Stimulated activated CD4-positive, alpha-beta T cell treated with anti-CD3 and anti-CD28 coated beads, Interleukin-15, amount 100 ng/mL, for 48 hours (primary cell): ENCODE measurements at regions not wholly inside any gene's neighbourhood (a gene's known extent, or its start where the extent isn't known, plus 50 kb on each side); places are given as distances from the start of the nearest gene placed in this dataset.
"Not testable (repeated sequence)": the region's sequence is repeated elsewhere in the genome, so short reads cannot be mapped to it uniquely, and the experiment has no call there.

ENCODE experiments used
- DNase-seq, 2 donors: peaks; one replicate each; pipeline ENCODE4 v3.0.0-alpha.2; 2020; ENCODE audit warnings: low read depth in 2 of 2

DNA sequence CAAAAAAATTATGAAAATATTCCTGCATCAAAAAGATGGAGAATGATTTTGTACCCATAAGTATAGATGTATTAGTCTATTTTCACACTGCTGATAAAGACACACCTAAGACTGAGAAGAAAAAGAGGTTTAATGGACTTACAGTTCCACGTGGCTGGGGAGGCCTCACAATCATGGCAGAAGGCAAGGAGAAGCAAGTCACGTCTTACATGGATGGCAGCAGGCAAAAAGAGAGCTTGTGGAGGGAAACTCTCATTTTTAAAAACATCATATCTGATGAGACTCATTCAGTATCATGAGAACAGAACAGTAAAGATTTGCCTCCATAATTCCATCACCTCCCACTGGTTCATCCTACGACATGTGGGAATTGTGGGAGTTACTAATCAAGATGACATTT lies 979.8 kb downstream of the TDRD15 start:
- not testable (repeated sequence) for DNase-seq

DNA sequence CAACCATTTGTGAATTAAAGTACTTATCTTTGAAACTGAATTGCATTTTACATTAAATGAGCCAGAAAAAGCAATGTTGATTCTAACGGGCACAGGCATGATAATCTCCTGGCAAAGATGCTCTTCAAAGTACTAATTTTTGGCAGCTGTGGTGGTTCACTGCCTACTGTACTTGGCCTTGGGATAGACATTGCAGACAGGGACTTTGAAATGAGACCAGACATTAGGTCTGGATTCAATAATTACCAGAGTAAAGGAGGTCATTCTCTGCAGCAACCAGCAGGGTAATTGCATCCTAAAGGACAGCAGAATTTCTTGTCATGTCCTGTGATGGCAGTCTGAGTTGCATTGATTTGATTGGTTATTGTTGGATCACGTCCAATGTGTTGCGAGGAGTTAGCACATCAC lies 986.5 kb downstream of the TDRD15 start:
- no peak for DNase-seq

DNA sequence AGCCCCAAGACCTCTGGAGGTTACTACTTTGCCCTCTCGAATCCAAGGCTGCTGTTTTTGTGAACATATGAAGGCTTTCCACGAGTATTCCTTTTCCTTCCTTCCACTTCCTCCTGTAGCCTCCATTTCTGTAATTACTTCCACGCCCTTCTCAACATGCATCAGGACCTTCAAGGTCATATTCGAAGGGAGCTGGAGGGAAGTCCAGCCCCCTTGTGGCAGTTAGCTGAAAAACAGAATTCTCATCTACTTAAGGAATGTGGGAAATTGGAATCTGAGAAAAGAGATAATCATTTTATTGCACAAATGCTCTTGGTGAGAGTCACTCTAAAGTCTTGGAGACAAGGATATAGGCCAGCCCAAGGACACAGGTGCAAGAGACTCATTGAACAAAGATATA lies 1000.2 kb downstream of the TDRD15 start:
- DNase-seq, result no peak

DNA sequence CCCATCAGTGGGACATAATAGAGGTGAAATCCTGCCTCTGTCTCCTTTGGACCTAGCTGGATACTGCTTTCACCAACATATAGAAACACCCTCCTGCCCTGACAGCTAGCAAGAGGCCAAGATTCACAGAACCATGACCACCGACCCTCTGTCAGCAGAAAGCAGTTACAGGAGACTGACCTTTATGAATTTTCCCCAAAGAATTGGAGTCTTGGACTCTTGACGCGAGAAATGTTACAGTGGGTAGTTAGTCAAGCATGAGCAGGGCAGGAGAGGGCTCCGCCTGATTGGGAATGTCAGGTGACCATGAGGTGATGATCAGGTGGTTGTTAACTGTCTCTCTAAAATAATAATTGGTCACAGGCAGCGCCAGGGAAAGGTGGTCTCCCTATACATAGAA lies 1002.3 kb downstream of the TDRD15 start:
- DNase-seq, result no peak

DNA sequence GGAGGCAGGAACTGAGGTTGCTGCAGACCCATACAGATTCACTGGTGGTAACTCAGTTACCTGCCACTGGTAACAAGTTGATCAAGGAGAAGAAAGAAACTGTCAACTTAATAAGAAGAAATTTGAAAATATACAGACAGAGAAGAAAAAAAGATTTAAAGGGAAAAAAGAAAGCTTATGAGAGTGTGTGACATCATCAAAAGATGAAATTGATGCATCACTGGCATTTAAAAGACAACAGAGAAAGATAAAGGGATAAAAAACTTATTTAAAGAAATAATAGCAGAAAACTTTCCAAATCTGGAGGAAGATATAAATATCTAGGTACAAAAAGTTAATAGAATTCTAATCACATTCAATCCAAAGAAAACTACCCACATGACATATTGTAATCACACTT lies 1003.2 kb downstream of the TDRD15 start:
- no peak for DNase-seq

DNA sequence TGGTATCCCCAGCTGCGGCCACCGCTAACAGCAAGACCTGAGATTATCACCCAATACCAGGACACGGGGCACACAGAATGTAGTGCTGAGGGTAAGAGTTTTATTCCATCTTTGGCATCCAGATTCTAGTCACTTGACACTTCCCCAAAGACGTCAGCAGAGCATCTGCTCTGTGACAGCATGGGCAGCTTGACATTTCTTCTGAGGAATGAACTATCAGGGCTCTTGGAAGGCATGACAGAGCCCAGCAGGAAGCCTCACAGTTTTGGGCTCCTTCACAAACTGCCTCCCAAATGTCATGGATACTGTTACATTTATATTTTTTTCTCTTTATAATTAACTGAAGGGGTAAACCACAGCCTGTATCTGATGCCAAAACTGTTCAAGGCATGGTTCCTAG lies 1010.7 kb downstream of the TDRD15 start:
- no peak for DNase-seq

DNA sequence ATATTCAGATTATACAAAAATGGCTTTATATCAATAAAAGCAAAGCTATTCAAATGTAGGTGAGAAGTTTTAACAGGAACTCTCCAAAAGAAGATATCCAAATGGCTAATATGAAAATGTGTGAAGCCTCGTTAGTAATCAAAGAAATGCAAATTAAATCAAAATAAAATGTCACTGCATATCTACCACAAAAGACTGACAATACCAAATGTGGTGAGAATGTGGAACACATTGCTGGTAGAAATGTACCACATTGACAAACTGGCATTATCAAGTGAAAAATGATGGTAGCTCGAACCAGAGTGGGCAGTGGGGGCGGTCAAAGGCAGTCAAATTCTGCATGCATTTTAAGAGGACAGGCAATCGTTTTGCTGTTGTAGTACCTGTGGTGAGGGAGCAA lies 1012.7 kb downstream of the TDRD15 start:
- DNase-seq, result no peak

DNA sequence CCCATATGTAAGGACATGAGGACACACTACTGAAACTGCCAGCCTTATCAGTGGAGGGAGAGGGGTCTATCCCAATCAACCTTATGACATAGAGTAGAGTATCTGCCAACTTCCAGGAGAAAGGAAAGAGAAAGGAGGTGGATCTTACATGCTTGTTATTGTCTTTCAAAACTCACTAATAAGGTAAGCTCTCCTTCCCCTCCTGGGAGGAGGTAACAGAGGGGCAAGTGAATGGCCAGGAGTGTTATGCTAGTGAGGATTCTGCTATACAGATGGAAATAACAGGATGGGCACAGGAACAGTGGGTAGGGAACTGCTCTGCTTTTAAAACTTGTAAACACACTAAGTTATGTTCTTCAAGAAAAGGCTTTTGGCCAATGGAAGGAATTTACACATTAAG lies 1020.1 kb downstream of the TDRD15 start:
- DNase-seq, result no peak

DNA sequence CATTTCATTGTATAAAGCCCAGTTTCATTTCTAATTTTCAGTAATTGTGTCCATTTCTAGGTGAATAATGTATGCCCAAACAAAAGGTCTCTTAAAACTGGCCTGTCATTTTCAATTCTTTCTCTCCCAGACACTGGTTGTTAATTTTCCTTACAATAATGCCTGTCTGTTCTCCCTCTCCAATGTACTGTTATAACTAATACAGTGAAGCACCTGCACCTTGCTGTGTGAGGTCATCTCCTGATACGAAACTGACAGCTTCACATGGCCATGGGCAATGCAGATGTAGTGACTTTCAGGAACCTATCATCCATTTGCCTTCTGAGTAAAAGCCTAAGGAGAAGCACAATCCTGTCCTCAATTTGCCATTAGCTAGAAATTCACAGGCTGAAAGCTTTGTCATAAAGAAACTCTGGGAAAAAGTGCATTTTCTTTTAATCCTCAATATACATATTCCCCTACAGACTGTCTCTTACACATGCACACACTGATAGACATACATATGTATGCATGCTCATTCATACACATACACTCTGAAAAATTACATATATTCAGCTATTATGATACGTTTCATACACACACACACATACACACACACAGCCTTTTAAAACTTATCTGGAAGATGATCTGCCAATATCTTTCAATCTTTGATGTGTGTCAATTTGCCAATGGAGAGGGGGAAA lies 1030.3 kb downstream of the TDRD15 start:
- DNase-seq, result no peak

DNA sequence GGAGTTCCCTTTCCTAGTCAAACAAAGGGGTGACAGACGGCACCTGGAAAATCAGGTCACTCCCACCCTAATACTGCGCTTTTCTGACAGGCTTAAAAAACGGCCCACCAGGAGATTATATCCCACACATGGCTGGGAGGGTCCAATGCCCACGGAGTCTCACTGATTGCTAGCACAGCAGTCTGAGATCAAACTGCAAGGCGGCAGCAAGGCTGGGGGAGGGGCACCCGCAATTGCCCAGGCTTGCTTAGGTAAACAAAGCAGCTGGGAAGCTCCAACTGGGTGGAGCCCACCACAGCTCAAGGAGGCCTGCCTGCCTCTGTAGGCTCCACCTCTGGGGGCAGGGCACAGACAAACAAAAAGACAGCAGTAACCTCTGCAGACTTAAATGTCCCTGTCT lies 1032.9 kb downstream of the TDRD15 start:
- not testable (repeated sequence) for DNase-seq

DNA sequence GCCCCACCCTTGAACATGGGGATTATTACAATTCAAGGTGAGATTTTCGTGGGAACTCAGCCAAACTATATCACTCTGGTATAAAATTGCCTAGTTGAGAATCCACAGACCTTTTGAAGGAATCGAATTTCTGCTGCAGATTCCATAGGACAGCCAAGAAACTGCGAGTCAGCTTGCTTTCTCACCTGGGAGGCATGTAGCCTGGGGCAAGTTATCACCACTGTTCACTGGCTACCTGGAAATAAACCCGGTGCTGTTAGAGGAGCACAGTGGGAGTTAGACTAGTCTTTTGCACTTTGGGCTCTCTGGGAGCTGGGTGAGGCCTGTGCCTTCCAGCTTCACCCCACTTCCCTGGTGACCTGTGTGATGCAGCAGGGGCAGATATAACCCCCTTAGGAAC lies 1043.5 kb downstream of the TDRD15 start:
- no peak for DNase-seq

DNA sequence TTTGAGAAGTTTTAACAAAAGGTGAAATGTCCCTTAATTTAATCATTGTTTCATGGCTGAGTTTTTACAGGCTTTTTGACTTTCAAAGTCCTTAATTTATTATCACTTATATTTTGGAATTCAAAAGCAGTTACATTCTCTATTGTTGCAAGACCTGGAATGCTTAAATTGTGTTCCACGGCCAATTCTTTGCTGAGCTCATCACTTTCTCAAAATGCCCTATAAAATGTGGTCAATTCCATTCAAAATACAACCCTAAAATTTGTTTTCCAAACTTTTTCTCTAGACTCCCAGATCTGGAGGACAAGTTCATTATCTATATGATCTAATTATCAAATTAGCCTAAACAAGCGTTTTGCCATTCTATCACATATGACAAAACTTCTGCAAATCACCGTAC lies 1051.2 kb downstream of the TDRD15 start:
- no peak for DNase-seq

DNA sequence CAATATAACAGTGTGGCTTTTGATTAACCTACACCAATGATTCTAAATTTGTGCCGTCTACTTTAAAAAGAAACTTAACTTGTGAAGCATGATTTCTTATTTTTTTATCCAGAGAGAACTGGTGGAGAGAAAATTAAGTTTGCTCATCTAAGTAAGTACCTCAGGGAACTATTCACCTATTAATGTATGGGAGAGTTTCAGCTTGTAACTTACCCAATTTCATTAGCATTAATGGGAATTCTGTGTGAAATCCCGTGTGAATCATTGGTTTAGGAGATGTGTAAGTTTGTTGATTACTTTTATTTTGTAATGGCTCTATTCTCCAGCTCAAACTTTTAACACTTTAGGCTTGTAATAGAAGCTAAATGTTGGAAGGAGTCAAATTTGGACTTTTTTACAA lies 1061.5 kb downstream of the TDRD15 start:
- DNase-seq, result no peak

DNA sequence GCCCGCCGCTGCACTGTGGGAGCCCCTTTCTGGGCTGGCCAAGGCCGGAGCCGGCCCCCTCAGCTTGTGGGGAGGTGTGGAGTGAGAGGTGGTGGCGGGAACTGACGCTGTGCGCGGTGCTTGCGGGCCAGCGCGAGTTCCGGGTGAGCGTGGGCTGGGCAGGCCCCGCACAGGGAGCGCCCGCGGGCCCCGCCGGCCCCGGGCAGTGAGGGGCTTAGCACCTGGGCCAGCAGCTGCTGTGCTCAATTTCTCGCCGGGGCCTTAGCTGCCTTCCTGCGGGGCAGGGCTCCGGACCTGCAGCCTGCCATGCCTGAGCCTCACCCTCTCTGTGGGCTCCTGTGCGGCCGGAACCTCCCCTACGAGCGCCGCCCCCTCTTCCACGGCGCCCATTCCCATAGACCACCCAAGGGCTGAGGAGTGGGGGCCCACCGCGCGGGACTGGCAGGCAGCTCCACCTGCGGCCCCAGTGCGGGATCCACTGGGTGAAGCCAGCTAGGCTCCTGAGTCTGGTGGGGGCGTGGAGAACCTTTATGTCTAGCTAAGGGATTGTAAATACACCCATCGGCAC lies 1062.6 kb downstream of the TDRD15 start:
- not testable (repeated sequence) for DNase-seq

DNA sequence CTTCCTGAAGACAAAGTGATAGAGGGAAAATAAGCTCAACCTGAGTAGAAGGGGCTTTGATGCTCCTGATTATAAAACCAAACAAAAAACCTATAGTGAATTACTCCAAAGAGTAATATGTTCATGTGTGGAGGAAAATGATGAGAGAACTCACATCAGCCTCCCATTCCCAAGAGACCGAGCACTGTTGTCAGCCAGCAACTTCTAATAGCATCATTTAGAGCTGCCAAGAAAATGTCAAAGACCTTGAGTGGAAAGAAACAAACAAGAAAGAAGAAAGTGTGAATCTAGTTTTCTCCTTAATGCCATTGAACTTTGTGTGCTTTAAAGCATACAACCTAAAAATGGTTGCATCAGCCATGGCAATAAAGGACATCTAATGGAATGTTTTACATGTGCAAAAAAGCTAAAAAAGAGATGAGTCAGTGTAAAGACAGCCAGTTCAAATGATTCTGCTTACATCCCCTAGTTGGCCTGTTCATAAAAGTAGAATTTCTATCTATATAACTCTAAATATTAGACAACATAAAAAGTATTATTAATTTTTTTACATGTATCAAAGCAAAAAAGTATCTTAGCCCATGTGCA lies 1066.2 kb downstream of the TDRD15 start:
- no peak for DNase-seq

DNA sequence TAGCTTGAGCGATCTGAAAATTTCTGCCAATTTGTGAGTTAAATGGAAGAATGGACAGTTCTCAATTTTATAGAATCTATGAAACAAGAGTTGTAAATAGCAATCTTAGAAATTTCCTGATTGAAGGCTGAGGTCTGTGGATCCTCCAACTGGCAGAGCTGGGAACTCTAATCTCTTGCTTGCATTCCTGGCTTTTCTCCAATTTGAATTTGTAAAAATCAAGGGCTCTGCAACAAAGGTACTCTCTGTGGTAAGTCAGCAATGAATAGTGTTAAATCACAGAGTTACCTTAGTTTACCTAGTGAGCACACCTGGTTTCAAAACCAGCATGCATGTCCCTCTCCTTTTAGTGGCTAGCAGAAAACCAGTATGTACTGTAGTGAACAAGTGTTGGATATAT lies 1070.5 kb downstream of the TDRD15 start:
- no peak for DNase-seq

DNA sequence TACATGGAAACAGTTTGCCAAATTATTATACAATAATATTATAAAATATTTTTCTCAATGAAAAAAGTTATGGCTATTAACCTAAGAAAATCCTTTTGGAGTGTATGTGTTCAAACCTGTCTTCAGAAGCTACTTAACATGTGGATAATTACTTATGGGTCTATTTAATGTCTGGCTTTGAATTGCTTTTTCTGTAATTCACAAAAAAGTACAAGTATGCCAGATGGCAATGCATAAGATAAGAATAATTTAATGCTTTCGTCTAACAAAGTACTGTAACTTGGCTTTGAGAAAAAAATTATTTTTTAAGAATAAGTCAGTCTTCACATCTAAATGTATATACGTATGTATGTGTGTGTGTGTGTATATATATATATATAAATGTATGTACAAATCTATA lies 1073.0 kb downstream of the TDRD15 start:
- no peak for DNase-seq

DNA sequence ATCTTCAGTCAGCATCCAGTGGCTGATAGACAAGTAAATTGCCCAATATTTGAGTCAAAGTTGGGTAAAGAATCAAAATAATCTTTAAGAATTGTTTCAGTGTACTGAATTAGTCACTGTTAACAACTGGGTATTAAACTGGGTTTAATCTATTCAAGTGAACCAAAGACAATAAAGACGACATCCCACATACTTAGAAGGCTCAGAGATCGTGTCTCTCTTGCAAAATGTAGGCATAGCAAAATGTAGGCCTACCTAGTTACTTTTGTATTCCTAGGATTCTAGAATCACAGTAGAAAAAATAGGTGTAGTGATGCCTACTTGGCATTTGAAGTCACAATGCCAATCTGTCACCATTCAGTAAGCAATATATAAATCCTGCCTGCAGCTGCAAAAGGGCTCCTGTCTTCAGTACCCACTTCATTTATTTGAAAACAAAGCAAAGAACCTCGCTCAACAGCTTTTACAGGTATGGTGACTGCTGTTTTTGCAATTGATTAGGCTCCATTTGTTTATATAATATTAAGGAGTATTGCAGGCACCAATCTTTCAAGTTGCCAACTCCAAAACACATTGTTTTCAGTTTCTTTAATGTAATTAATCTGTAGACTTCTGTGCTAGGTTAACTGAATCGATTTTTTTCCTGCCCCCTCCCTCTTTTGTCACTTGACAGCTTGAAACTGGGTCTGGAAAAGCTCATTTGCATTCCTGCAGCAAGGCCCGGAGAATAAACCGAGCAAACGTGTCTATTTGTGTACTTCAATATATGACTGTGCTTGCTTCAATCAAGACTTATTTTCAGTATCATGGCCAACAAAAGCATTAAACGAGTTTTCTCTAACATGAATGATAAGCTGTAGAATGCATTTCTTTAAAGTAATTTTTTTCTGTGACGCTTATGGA lies 1074.9 kb downstream of the TDRD15 start:
- DNase-seq, result no peak

DNA sequence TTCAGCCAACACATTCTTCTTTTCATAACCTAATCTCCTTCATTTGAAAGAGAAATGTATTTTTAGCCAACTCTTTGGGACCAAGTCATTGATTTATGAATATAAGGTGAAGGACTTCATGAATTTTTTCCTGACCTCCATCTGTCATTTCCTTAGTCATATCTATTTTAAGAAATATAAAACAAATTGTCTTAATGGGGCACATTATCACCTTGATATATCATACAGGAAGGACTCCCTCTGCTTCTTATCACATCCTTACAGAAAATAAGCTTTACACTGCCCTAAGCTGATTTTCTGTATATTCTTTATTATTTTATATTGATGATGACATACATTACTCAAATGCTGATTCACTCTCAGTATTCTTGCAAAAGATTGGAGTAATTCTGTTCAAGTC lies 1076.2 kb downstream of the TDRD15 start:
- DNase-seq, result no peak

DNA sequence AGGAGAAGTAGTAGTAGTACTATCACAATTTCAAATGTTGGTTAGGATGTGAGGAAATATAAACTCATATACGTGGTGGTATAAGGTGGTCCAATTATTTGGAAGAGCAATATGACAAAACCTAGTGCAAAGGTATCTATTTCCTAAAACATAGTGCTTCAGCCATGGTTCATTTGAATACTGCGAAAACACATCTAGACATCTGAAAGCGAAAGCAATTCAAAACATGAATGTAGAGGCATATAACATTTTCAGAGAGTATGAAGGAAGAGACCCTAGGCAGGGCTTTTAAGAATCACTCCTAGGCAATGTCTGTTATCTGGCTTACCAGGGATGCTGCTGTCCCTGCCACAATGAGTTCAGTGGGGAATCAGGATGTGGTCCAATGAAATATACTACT lies 1085.8 kb downstream of the TDRD15 start:
- DNase-seq, result no peak

DNA sequence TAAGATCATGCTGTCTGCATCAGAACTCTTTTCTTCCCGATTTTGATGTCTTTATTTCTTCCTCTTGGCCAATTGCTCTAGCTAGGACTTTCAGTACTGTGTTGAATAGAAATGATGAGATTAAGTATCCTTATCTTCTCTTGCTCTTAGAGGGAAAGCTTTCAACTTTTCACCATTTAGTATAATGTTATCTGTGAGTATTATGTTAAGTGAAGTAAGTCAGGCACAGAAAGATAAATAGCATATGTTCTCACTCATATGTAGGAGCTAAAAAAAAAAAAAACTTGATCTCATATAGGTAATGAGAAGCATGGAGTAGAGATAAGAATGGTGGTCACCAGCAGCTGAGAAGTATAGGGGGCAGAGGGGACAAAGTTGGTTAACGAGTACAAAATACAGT lies 1089.5 kb downstream of the TDRD15 start:
- no peak for DNase-seq

DNA sequence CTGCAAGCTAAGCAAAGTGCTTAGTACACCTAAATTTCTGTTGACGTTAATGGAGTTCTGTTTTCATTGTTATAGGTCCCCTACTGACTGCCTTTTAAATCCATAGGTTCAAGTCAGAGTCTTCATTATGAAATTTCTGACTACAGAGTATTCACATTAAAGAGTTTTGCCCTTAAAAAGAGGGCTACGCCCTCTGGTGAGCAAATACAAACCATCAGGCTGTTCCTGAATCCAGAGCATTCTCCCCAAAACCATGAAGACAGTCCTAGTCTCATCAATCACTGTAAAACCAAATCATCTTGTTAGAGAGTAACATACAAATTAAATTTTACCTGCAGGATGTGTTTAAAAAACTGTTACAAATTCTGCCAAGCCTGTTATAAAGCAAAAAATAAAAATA lies 1091.7 kb downstream of the TDRD15 start:
- no peak for DNase-seq

DNA sequence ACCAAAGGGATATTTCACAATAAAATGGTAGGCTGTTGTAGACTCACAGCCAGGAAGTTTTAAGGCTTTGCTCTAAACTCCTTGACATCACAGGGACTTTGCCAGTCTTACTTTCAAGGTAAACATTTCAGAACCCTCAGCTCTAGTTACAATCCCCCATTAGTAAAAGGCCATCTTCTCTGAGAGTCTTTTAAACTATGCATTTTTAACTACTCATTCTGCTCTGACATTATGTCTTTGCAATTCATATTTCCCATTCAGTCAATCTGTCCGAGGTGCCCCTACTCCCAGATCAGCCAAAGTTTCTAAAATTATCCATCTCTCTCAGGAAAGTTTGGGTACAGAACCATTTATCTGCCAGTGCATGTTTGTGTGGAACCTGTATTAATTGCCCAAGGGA lies 1094.1 kb downstream of the TDRD15 start:
- DNase-seq, result no peak
